ENCODE measurements at regions not wholly inside any gene's neighbourhood (a gene's known extent, or its start where the extent isn't known, plus 50 kb on each side); places are given as distances from the start of the nearest gene placed in this dataset.

GRCh38 chr13:61485128-61485765 lies 69.6 kb upstream of the PCDH20 start:
- in situ Hi-C loops (cut with HindIII; ENCODE audit: low sequenced_read_pairs), result no loop called here

- in situ Hi-C loops (cut with HindIII; ENCODE audit: low sequenced_read_pairs), result no loop called here
Measured at GRCh38 chr13:61477619-61478018, 62.0 kb upstream of the PCDH20 start.

- in situ Hi-C loops (cut with HindIII; ENCODE audit: low sequenced_read_pairs), result no loop called here
Measured at GRCh38 chr13:61470786-61471185, 55.1 kb upstream of the PCDH20 start.

- in situ Hi-C loops (cut with HindIII; ENCODE audit: low sequenced_read_pairs), result no loop called here
Measured at GRCh38 chr13:61466280-61466679, 50.6 kb upstream of the PCDH20 start.

Data from endothelial cell of hepatic sinusoid (primary cell).